ENCODE measurements at regions not wholly inside any gene's neighbourhood (a gene's known extent, or its start where the extent isn't known, plus 50 kb on each side); places are given as distances from the start of the nearest gene placed in this dataset.
A peak's percentile ranks its signal among the peaks of the same experiment; 100 is the strongest.

GRCh38 chr16:86072328-86073102, 173.6 kb downstream of the IRF8 start:
- no peak for TF ChIP-seq PAX8 (IDR thresholded peaks at IDR 0.05)
- TF ChIP-seq, protein P1, sequence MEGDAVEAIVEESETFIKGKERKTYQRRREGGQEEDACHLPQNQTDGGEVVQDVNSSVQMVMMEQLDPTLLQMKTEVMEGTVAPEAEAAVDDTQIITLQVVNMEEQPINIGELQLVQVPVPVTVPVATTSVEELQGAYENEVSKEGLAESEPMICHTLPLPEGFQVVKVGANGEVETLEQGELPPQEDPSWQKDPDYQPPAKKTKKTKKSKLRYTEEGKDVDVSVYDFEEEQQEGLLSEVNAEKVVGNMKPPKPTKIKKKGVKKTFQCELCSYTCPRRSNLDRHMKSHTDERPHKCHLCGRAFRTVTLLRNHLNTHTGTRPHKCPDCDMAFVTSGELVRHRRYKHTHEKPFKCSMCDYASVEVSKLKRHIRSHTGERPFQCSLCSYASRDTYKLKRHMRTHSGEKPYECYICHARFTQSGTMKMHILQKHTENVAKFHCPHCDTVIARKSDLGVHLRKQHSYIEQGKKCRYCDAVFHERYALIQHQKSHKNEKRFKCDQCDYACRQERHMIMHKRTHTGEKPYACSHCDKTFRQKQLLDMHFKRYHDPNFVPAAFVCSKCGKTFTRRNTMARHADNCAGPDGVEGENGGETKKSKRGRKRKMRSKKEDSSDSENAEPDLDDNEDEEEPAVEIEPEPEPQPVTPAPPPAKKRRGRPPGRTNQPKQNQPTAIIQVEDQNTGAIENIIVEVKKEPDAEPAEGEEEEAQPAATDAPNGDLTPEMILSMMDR (IDR thresholded peaks at IDR 0.05 in 2 of 3, conservative IDR thresholded peaks at IDR 0.05 in 1 of 3; ENCODE audit: control insufficient read depth in 2 of 3, extremely low read depth in 1 of 3, insufficient read depth in 1 of 3, low read depth in 3 of 3, low read length in 3 of 3): peak; percentile 73 to 85 (median 78)
- TF ChIP-seq POLR2AphosphoS5 (IDR thresholded peaks at IDR 0.05; ENCODE audit: low read length): no peak
- 0 out of 2 replicates have a peak, but pooled peaks have one; percentile 40 for TF ChIP-seq YY1 (IDR thresholded peaks at IDR 0.05; ENCODE audit: low read depth, low read length)
- no peak for TF ChIP-seq MXI1 (IDR thresholded peaks at IDR 0.05; ENCODE audit: low read depth, low read length)
- TF ChIP-seq, protein P2, sequence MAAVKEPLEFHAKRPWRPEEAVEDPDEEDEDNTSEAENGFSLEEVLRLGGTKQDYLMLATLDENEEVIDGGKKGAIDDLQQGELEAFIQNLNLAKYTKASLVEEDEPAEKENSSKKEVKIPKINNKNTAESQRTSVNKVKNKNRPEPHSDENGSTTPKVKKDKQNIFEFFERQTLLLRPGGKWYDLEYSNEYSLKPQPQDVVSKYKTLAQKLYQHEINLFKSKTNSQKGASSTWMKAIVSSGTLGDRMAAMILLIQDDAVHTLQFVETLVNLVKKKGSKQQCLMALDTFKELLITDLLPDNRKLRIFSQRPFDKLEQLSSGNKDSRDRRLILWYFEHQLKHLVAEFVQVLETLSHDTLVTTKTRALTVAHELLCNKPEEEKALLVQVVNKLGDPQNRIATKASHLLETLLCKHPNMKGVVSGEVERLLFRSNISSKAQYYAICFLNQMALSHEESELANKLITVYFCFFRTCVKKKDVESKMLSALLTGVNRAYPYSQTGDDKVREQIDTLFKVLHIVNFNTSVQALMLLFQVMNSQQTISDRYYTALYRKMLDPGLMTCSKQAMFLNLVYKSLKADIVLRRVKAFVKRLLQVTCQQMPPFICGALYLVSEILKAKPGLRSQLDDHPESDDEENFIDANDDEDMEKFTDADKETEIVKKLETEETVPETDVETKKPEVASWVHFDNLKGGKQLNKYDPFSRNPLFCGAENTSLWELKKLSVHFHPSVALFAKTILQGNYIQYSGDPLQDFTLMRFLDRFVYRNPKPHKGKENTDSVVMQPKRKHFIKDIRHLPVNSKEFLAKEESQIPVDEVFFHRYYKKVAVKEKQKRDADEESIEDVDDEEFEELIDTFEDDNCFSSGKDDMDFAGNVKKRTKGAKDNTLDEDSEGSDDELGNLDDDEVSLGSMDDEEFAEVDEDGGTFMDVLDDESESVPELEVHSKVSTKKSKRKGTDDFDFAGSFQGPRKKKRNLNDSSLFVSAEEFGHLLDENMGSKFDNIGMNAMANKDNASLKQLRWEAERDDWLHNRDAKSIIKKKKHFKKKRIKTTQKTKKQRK (IDR thresholded peaks at IDR 0.05; ENCODE audit: low read depth, low read length): no peak
- peak; percentile 88 for TF ChIP-seq SMC3 (IDR thresholded peaks at IDR 0.05; ENCODE audit: borderline replicate concordance, low read length)
- no peak for TF ChIP-seq CBX3 (IDR thresholded peaks at IDR 0.05; ENCODE audit: borderline replicate concordance, low read depth)
- TF ChIP-seq, protein P3, sequence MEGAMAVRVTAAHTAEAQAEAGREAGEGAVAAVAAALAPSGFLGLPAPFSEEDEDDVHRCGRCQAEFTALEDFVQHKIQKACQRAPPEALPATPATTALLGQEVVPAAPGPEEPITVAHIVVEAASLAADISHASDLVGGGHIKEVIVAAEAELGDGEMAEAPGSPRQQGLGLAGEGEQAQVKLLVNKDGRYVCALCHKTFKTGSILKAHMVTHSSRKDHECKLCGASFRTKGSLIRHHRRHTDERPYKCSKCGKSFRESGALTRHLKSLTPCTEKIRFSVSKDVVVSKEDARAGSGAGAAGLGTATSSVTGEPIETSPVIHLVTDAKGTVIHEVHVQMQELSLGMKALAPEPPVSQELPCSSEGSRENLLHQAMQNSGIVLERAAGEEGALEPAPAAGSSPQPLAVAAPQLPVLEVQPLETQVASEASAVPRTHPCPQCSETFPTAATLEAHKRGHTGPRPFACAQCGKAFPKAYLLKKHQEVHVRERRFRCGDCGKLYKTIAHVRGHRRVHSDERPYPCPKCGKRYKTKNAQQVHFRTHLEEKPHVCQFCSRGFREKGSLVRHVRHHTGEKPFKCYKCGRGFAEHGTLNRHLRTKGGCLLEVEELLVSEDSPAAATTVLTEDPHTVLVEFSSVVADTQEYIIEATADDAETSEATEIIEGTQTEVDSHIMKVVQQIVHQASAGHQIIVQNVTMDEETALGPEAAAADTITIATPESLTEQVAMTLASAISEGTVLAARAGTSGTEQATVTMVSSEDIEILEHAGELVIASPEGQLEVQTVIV (IDR thresholded peaks at IDR 0.05; ENCODE audit: borderline replicate concordance, partially characterized antibody): no peak
- TF ChIP-seq RAD21 (IDR thresholded peaks at IDR 0.05; ENCODE audit: insufficient read depth, low read depth, low read length): peak; percentile 67

All from GM12878 (cell line).